Stimulated activated CD4-positive, alpha-beta T cell treated with anti-CD3 and anti-CD28 coated beads, Interleukin-4, amount 100 ng/mL, for 24 hours (primary cell): ENCODE measurements at regions not wholly inside any gene's neighbourhood (a gene's known extent, or its start where the extent isn't known, plus 50 kb on each side); places are given as distances from the start of the nearest gene placed in this dataset.
"Not testable (repeated sequence)": the region's sequence is repeated elsewhere in the genome, so short reads cannot be mapped to it uniquely, and the experiment has no call there.

Experiments used
- DNase-seq: peaks from one replicate; pipeline ENCODE4 v3.0.0-alpha.2; 2020

DNA sequence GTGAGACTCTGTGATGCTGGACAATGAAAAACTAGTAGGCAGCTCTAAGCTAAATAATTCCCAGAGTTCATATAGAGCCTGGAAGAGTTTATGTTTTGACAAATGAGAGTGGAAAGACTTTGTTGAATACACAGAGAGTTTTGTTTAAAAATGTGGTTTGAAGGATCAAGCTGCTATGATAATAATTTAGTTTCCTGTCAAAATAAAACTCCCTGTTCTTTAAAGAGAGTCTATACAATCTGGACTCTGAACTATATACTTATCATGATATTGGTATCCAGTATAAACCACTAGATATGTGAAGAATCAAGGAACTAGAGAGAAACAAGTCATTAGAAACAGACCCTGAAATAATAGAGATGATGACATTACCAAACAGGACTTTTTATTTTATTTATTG, 158.6 kb downstream of the C4orf33 start:
- no peak for DNase-seq

DNA sequence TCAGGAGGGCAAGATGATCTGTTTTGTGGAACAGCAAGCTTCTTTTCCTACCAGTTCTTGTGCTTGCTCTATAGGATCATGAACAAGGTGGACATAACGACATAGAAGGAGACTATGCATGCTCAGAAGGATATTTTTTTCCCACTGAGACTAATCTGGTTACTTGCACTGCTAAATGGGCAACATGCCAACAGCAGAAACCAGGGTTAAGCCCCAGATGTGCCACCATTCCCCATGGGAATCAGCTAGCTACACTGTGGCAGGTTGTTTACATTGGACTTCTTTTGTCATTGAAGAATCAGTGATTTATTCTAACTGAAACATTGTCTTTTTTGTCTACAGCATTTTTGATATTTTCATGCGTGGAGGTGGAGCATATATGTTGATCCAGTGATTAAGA, 165.6 kb downstream of the C4orf33 start:
- DNase-seq = no peak

DNA sequence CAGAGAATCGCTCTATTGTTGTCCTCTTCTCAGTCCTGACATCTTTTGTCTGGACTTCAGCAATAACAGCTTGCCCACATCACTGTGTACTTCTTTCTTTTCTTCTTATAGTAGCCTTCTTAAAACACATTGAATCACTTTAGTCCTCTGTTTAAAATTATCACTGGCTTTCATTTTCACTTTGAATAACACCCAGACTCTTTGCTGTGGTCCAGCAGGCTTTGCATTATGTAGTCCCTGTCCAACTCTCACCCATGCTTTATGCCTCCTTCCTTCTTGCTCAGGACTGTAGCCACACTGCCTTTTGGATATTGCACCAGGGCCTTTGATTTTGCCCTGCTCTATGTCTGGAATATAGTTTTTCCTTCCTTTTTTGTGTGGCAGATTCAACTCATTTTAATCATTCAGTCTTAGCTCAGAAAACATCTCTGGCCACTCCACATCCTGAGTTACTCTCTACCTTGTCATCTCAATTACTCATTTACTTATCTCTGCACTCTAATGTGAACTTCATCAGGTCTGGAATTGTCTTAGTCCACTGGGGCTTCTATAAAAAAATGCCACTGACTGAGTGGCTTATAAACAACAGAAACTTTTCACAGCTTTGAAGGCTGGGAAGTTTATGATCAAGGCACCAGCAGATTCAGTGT, 168.2 kb downstream of the C4orf33 start:
- no peak for DNase-seq

DNA sequence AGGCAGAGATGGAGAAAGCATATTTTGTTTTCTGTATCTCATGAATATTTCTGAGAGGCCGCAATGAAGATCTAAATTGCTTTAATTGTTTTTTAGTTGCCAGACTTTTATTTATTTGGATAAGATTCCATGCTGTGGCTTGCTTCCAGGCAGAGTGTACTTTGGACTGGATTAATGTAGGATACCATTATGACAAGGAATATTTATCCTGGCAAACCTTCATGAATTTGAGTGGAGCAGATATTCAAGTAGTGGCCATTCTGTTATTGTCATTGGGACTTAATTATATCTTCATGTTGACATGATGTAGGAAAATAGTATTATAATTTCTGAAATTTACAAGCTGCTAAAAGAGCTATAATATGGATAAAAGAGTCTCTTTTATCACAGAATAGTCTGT, 182.9 kb downstream of the C4orf33 start:
- no peak for DNase-seq

- DNase-seq = no peak
These were observed 186.3 kb downstream of the C4orf33 start for GRCh38 chr4:129282293-129282692.

GRCh38 chr4:129292194-129292593, 196.2 kb downstream of the C4orf33 start:
- not testable (repeated sequence) for DNase-seq

DNA sequence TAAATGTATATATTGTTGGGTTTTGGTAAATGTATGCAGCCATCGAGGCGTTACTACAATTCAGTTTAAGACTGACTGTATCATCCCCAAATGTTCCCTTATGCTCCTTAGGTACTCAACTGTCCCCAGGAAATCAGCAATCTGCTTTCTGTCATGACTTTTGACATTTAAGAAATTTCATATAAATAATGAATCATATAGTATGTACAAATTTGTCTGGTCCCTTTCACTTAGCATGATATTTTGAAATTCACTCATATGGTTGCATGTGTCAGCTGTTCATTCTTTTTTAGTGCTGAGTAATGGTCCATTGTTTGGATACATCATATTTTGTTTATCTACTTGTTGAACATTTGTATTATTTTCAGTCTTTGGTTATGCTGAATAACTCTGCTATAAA, 218.8 kb downstream of the C4orf33 start:
- no peak for DNase-seq

DNA sequence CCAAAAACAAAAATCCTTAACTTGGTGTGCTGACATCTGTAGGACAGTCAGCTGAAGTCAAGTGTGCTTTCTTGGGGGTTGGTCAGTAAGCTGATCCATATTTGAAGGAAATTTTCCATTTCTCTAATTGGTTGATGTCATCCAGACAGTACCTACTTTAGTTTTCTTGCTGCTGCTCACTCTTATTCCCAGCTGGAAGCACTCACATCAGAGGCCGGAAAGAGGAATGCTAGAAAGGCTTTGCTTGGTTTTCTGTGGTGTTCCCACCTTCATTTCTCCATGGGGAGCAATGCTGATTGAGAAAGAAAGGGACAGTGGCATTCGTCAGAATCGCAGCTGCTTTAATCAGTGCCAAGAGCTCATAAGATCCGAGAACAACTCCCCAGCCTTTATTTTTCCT, 227.0 kb downstream of the C4orf33 start:
- DNase-seq = no peak

GRCh38 chr4:129323658-129324057, 227.7 kb downstream of the C4orf33 start:
- no peak for DNase-seq

- no peak for DNase-seq
These were observed 230.9 kb downstream of the C4orf33 start for GRCh38 chr4:129326571-129327460.

- no peak for DNase-seq
These were observed 231.7 kb downstream of the C4orf33 start for GRCh38 chr4:129327637-129328036.

DNA sequence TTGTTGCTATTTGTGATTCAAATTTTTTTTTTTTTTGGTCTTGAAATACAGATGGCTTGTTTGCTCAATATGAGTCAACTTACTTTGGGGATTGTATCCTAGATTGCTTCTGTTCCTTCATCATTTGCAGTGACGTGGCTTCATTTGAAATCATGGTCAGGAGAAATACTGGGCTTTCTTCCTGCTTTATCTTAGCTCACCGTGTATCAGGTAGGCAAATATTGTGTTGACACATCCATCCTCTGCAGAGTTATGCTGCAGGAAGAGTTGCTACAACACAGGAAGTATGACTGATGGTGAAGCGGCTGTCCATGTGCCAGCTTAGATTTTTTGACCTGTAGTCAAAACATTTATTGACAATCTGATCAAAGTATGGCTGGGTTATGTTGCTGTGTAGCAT, 232.2 kb downstream of the C4orf33 start:
- no peak for DNase-seq

DNA sequence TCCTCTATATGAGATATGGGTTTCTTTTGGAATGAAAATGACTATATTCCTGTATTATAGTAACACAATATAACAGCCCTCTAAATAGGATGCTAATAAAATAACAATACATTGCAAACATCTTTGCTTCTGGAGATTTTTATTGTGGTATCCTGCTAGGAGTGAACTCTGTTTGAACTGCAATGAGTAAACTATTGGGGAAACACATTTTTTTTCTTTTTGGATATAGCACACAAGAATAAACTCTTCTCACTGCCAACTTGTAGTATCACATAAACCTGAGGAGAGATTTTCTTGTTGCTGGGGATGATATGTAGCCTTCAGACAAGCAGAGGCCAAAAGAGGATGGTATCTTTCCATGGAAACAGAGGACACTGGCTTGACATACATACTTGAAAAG, 238.2 kb downstream of the C4orf33 start:
- DNase-seq = no peak

- DNase-seq = no peak
These were observed 239.3 kb downstream of the C4orf33 start for GRCh38 chr4:129335276-129335675.

DNA sequence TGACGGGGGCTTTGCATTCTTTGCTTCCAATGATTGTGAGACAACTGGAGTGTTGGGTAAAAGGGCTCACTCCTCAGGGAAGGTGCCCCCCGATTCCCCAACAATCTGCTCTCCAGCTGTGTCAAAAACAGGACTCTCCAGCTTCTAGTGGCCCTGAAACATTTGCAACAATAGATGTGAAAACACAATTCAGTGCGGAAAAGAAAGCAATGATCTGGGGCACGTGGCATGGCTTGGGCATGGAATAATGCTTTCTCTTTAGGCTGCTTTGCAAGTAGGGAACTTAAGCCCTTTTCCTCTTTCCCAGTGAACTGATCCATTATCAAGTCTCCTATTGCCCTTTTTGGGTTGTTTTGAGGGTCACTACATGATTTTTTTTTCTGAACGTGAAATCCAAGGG, 239.9 kb downstream of the C4orf33 start:
- DNase-seq = no peak

- no peak for DNase-seq
These were observed 240.7 kb downstream of the C4orf33 start for GRCh38 chr4:129336457-129337227.

DNA sequence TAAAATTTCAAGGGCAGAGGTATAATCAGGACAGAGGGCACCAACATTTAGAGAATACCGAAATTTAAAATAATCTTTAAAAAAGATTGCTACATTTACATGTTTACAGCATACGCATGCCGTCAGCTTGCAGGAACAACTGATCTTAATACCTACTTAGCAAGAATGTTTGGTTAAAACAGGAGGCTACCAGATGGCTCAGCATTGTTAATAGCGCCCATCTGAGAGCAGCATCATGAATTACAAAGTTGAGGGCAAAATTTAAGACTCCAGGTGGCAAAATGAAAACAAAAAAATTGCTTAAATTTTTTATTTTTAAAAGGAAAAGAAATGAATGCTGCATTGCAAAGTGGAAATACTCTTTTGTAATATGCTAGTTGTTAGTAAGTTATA, 241.3 kb downstream of the C4orf33 start:
- no peak for DNase-seq

DNA sequence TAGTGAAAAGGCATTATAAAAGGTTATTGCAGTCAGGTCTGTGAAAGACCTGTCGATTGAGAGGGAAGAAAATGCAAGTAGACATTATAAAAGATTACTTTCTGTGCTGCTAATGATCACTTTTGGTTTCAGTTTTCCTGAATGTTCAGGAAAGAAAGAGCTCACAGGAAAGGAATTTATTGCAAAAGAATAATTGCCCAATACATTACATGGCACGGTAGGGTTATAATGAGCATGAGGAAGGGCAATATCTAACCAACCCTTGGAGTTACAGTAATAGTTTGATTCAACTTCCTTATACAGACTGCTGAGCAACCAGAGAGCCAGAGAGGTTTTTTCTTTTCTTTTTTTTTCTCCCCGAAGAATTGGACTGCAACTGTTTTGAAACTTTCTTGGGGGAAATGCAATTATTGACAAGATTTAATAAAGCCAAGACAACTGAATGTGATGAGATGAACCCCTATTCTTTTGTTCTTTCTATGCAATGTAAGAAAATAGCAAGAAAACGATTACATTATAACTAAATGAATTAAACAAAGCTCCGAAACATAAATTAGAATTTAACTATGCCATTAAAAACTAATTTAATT, 247.0 kb downstream of the C4orf33 start:
- no peak for DNase-seq

GRCh38 chr4:129344058-129344457, 248.1 kb downstream of the C4orf33 start:
- DNase-seq = no peak

DNA sequence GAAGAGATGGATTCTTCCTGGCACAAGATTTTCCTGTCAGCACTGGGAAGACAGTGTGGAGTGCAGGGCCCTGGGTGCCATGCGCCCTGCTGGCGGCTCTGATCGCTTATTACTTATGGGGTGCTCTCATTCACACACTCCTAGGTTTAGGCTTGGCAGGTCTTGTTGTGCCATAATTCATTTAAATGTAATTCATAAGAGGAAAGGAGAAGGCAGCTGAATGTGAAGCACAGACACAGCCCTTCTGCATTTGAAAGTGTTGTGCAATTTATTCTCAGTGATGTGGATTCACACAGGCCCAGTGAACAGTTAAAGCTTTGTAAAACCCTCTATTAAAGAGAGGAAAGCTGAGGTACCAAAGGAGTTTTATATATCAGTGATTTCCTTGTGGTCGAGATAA, 249.7 kb downstream of the C4orf33 start:
- no peak for DNase-seq

- DNase-seq = no peak
These were observed 250.1 kb downstream of the C4orf33 start for GRCh38 chr4:129346036-129346435.

DNA sequence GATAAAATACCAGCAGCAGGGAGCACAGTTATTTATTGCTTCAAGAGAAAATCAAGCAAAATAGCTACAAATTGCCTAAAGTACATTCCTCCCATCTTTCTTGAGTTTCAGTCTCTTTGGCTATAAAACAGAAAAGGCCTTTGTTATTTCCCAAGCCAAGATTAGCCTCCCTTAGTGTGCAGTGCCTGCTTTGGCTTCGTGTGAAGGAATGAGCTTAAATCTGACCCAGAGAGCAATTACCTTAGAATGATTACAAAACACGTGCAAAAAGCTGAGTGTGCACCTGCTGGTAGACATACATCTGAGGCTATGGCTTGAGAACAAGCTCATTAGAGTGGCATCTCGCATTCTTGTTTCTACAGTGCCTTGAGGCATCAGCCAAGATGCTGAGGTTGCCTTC, 250.8 kb downstream of the C4orf33 start:
- DNase-seq = no peak
